PC-9 (cell line): ENCODE measurements at regions not wholly inside any gene's neighbourhood (a gene's known extent, or its start where the extent isn't known, plus 50 kb on each side); places are given as distances from the start of the nearest gene placed in this dataset.

ENCODE experiments used
- EZH2 ChIP-seq: fragments of 200-600 bp; sonication (generic); IDR thresholded peaks from 2 replicates; pipeline ENCODE4 v1.8.0; 2017; ENCODE audit warnings: antibody characterized with exemption, low read depth
- TF ChIP-seq, protein P1 (sequence below): fragments of 200-600 bp; sonication (generic); conservative IDR thresholded peaks from 2 replicates; pipeline ENCODE4 v1.6.1; 2017; ENCODE audit warnings: mixed run types, antibody characterized with exemption, mild to moderate bottlenecking, moderate library complexity

DNA sequence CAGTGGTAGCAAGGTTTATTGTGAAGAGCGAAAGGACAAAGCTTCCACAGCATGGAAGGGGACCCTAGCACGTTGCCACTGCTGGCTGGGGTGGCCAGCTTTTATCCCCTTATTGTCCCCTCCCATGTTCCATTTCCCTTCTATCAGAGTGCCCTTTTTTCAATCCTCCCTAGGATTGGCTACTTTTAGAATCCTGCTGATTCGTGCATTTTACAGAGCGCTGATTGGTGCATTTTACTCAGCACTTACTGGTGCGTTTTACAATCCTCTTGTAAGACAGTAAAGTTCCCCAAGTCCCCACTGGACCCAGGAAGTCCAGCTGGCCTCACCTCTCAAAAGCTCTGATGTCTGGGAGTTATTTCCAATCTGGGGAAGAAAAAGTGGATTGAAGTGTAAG, 90.1 kb downstream of the CD8B2 start:
- TF ChIP-seq, protein P1, sequence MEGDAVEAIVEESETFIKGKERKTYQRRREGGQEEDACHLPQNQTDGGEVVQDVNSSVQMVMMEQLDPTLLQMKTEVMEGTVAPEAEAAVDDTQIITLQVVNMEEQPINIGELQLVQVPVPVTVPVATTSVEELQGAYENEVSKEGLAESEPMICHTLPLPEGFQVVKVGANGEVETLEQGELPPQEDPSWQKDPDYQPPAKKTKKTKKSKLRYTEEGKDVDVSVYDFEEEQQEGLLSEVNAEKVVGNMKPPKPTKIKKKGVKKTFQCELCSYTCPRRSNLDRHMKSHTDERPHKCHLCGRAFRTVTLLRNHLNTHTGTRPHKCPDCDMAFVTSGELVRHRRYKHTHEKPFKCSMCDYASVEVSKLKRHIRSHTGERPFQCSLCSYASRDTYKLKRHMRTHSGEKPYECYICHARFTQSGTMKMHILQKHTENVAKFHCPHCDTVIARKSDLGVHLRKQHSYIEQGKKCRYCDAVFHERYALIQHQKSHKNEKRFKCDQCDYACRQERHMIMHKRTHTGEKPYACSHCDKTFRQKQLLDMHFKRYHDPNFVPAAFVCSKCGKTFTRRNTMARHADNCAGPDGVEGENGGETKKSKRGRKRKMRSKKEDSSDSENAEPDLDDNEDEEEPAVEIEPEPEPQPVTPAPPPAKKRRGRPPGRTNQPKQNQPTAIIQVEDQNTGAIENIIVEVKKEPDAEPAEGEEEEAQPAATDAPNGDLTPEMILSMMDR = no peak
- TF ChIP-seq EZH2 = no peak
